Subcutaneous abdominal adipose tissue (tissue), 5 donors: ENCODE measurements at regions not wholly inside any gene's neighbourhood (a gene's known extent, or its start where the extent isn't known, plus 50 kb on each side); places are given as distances from the start of the nearest gene placed in this dataset.

ENCODE experiments used
- H3K27ac ChIP-seq: one replicate; pipeline ENCODE4 v1.7.0; 2013; ENCODE audit warnings: low read depth, mild to moderate bottlenecking, inconsistent platforms, low read length, moderate library complexity
- H3K27me3 ChIP-seq, 5 donors: one replicate each; pipeline ENCODE4 v1.7.0; 2013; ENCODE audit warnings: low read length in 5 of 5, inconsistent platforms in 1 of 5; ENCODE audit not compliant: control insufficient read depth in 5 of 5, insufficient read depth in 4 of 5
- H3K36me3 ChIP-seq, 5 donors: one replicate each; pipeline ENCODE4 v1.7.0; 2013; ENCODE audit warnings: low read length in 5 of 5; ENCODE audit not compliant: control insufficient read depth in 5 of 5, insufficient read depth in 5 of 5
- H3K4me1 ChIP-seq, 5 donors: one replicate each; pipeline ENCODE4 v1.7.0; 2013; ENCODE audit warnings: low read length in 5 of 5, mild to moderate bottlenecking in 3 of 5, moderate library complexity in 1 of 5; ENCODE audit not compliant: control insufficient read depth in 5 of 5, insufficient read depth in 5 of 5
- H3K4me3 ChIP-seq, 5 donors: one replicate each; pipeline ENCODE4 v1.7.0; 2013; ENCODE audit warnings: low read length in 5 of 5, low read depth in 1 of 5
- H3K9ac ChIP-seq, 5 donors: one replicate each; pipeline ENCODE4 v1.7.0; 2013; ENCODE audit warnings: low read length in 5 of 5, mild to moderate bottlenecking in 4 of 5, moderate library complexity in 3 of 5
- H3K9me3 ChIP-seq, 5 donors: one replicate each; pipeline ENCODE4 v1.7.0; 2013; ENCODE audit warnings: low read length in 5 of 5; ENCODE audit not compliant: control insufficient read depth in 5 of 5
- donor health status: healthy.
- donor health status: healthy.
- donor health status: healthy.
- donor health status: healthy.
- donor health status: healthy.

DNA sequence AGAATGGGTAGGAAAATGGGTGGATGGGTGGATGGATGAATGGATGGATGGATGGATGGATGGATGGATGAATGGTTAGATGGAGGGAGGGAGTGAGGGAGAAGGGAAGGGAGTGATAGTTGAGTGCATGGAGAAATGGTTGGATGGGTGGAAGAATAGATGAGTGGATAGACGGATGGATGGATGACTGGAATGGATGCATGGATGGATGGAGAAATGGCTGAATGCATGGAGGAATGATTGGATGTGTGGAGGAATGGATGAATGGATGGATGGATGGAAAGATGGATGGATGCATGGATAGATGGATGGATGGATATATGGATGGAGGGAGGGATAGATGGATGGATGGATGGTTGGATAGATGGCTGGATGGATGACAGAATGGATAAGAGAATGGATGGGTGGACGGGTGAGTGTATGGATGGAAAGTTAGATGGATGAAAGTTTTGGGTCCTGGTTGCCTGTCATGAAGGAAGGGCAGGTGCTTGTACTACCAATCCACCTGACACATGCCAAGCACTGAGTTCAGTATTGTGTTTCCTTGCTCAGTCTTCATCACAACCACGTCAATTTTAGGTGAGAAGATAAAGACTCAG, 286.5 kb upstream of the RTL1 start:
- Histone ChIP-seq H3K4me1 (no peaks in the 10 kb centered on the region), H3K9ac (no peak overlapping the region), H3K27ac (no peak overlapping the region), H3K9me3 (no peaks in the 10 kb centered on the region), H3K27me3 (peaks cover 2 to 26% (median 13%) of the 10 kb centered on the region in 5 donors), H3K36me3 (no peaks in the 10 kb centered on the region), H3K4me3 (no peak overlapping the region)

GRCh38 chr14:101191101-101191720, 287.7 kb upstream of the RTL1 start:
- H3K4me3 ChIP-seq, result no peak overlapping the region
- H3K4me1 ChIP-seq, result no peaks in the 10 kb centered on the region
- no peaks in the 10 kb centered on the region for H3K36me3 ChIP-seq
- peaks cover 3 to 28% (median 8%) of the 10 kb centered on the region in 5 donors for H3K27me3 ChIP-seq
- H3K9me3 ChIP-seq, result no peaks in the 10 kb centered on the region
- no peak overlapping the region for H3K9ac ChIP-seq
- H3K27ac ChIP-seq, result no peak overlapping the region

- no peaks in the 10 kb centered on the region for H3K36me3 ChIP-seq
- no peak overlapping the region for H3K9ac ChIP-seq
- peaks cover 3 to 28% (median 8%) of the 10 kb centered on the region in 5 donors for H3K27me3 ChIP-seq
- H3K4me3 ChIP-seq, result no peak overlapping the region
- no peaks in the 10 kb centered on the region for H3K9me3 ChIP-seq
- H3K4me1 ChIP-seq, result no peaks in the 10 kb centered on the region
- H3K27ac ChIP-seq, result no peak overlapping the region
Observed at GRCh38 chr14:101191721-101192660, 288.5 kb upstream of the RTL1 start.

GRCh38 chr14:101192661-101193000, 289.1 kb upstream of the RTL1 start:
- H3K9ac ChIP-seq, result no peak overlapping the region
- no peaks in the 10 kb centered on the region for H3K9me3 ChIP-seq
- H3K4me3 ChIP-seq, result no peak overlapping the region
- H3K36me3 ChIP-seq, result no peaks in the 10 kb centered on the region
- H3K27me3 ChIP-seq, result peaks cover 3 to 24% (median 8%) of the 10 kb centered on the region in 5 donors
- H3K4me1 ChIP-seq, result no peaks in the 10 kb centered on the region
- no peak overlapping the region for H3K27ac ChIP-seq

- H3K36me3 ChIP-seq, result no peaks in the 10 kb centered on the region
- H3K9me3 ChIP-seq, result no peaks in the 10 kb centered on the region
- H3K27ac ChIP-seq, result no peak overlapping the region
- peaks cover 3 to 24% (median 10%) of the 10 kb centered on the region in 5 donors for H3K27me3 ChIP-seq
- H3K9ac ChIP-seq, result no peak overlapping the region
- H3K4me1 ChIP-seq, result no peaks in the 10 kb centered on the region
- no peak overlapping the region for H3K4me3 ChIP-seq
Observed at GRCh38 chr14:101193106-101193844, 289.8 kb upstream of the RTL1 start.

DNA sequence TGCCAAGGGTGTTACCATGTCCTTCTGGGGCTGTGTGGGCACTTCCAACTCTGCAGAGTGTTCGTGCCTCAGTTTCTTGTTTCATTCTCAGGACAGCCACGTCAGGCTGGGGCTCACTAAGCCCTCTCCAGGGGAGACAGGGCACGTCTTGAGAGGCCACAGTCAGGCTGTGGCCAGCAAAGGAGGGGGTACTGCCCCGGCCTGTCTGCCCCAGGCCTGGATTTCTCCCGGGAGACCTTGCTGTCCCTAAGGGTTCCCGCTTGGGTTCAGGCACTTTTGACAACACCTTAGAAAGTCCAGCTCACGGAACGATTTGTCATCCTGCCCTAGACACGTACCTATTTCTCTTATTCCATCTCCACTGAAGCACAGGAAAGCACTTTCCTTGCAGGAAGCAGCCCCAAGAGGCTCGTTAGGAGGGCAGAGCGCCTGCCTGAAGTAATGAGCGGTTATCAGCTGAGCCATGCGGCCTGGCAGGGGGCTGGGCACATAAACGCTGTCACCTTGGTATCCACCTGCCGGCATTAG, 290.4 kb upstream of the RTL1 start:
- Histone ChIP-seq H3K27ac (no peak overlapping the region), H3K27me3 (peaks cover 3 to 24% (median 10%) of the 10 kb centered on the region in 5 donors), H3K9ac (no peak overlapping the region), H3K9me3 (no peaks in the 10 kb centered on the region), H3K4me1 (no peaks in the 10 kb centered on the region), H3K4me3 (no peak overlapping the region), H3K36me3 (no peaks in the 10 kb centered on the region)

DNA sequence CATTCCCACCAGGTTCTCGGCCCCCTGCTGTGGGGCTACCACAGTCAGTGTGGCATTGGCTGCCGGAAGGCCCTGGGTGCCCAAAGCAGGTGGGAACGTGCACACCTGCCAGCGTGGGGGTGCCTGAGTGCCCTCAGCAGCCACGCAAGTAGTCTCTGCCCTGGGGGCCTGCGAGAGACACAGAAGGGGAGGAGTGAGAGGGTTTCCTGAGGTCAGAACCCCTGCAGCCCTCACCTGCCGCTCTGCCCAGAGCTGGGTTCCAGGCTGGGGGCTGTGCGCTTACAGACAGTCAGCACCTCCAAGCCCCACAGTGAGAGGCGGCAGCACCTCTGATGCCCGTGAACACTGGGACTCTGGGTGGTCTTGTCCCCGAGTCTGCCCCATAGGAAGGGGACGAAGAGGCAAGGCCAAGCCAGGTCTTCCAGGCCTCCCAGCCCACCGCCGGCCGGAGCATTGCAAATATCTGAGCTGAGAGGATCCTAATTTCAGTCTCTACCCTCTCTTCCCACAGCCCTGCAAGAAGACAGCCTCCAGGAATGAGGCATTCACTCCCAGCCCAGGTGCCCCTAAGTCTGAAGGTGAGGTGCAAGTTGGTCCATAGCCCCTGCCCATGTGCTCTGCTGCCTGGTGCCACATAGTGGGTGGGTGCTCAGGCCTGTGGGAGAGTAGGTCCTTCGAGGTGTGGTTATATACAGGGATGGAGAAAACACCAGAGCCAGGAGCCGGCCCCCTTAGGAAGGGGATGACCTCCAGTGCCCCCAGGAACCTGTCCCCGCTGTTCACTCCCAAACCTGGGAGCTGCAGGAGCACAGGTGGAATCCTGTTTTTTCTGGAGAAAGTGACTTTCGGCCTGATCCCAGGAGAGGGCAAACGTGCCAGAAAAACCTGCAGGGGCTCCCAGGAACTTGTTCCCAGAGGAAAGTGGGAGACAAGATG, 291.1 kb upstream of the RTL1 start:
- Histone ChIP-seq H3K27ac (no peak overlapping the region), H3K36me3 (no peaks in the 10 kb centered on the region), H3K27me3 (peaks cover 3 to 24% (median 10%) of the 10 kb centered on the region in 5 donors), H3K9me3 (no peaks in the 10 kb centered on the region), H3K4me1 (no peaks in the 10 kb centered on the region), H3K9ac (no peak overlapping the region), H3K4me3 (no peak overlapping the region)

DNA sequence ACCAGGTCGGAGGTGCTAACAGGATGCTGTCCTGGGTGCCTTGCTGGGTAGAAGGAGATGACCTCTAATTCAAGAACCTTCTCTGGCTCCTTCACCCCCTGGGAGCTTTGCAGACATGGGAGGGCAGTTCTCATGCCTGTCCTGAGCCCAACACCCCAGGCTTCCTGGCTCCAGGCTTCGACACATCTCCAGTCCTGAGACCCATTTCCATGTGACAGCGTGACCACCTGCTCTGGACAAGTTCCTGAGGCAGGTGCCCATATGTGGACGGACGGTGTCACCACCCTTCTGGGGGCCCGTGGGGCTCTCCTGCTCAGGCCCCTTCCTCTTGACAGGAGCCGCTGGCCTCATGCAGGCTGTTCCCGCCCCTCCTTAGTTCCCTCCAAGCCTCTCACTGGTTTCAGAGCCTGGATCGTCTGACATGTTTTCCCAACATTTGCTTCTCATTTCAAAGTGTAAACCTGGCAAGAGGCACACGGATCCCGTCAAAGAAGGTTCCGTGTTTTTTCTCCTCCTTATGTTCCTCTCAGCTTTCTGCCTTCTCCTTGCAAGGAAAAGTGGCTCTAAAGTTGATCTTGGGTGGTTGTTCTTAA, 291.9 kb upstream of the RTL1 start:
- Histone ChIP-seq H3K27me3 (peaks cover 3 to 24% (median 10%) of the 10 kb centered on the region in 5 donors), H3K4me3 (no peak overlapping the region), H3K9me3 (no peaks in the 10 kb centered on the region), H3K9ac (no peak overlapping the region), H3K36me3 (no peaks in the 10 kb centered on the region), H3K4me1 (no peaks in the 10 kb centered on the region), H3K27ac (no peak overlapping the region)
